Chondrocyte (in vitro differentiated cells): ENCODE measurements at regions not wholly inside any gene's neighbourhood (a gene's known extent, or its start where the extent isn't known, plus 50 kb on each side); places are given as distances from the start of the nearest gene placed in this dataset.

Source experiments
- DNase-seq: peaks from one replicate; pipeline ENCODE4 v3.0.0; 2021; ENCODE audit warnings: mixed read lengths, low spot score
- H3K27ac Mint-ChIP-seq: one replicate; pipeline ENCODE4 v1.8.0; 2021; ENCODE audit warnings: mild to moderate bottlenecking, moderate library complexity, mixed read lengths; ENCODE audit not compliant: unreplicated experiment
- H3K27me3 Mint-ChIP-seq: 2 replicates; pipeline ENCODE4 v1.8.0; 2021; ENCODE audit warnings: low read depth, mixed read lengths
- H3K36me3 Mint-ChIP-seq: 2 replicates; pipeline ENCODE4 v1.8.0; 2021; ENCODE audit warnings: low read depth, mixed read lengths
- H3K4me1 Mint-ChIP-seq: 2 replicates; pipeline ENCODE4 v1.8.0; 2021; ENCODE audit warnings: low read depth, mild to moderate bottlenecking, mixed read lengths
- H3K4me3 Mint-ChIP-seq: one replicate; pipeline ENCODE4 v1.8.0; 2021; ENCODE audit warnings: mild to moderate bottlenecking, moderate library complexity, mixed read lengths; ENCODE audit not compliant: unreplicated experiment
- H3K9me3 Mint-ChIP-seq: 2 replicates; pipeline ENCODE4 v1.8.0; 2021; ENCODE audit warnings: low read depth, mixed read lengths
- CTCF ChIP-seq: fragments of 200-600 bp; sonication (generic); IDR thresholded peaks from 2 replicates; pipeline ENCODE4 v1.5.0; 2021; ENCODE audit warnings: antibody characterized with exemption, mild to moderate bottlenecking, moderate library complexity

DNA sequence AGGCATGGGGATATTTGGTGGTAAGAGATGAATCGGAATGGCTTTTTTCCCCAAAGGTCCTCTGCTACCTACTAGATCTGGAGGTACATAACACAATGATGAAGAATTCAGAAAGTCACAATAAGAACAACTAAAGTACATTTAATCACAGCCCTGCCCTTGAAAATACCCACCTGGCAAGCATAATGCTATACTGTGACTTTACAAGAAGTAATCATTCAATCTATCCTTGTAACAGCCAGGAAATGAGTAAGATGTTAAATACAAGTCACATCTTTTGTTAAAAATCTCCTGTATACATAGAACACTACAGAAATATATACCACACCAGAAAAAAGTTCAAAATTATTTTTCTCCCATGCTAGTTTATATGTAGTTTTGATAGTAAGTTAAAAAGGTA, 108.3 kb upstream of the ABCB5 start:
- Mint-ChIP-seq H3K36me3 (no peaks in the 10 kb centered on the region), H3K4me3 (no peak overlapping the region), H3K9me3 (no peaks in the 10 kb centered on the region), H3K4me1 (no peaks in the 10 kb centered on the region), H3K27ac (no peak overlapping the region), H3K27me3 (peaks cover 18% of the 10 kb centered on the region)
- TF ChIP-seq CTCF: no peak
- no peak for DNase-seq

- TF ChIP-seq CTCF: no peak
- H3K27me3 Mint-ChIP-seq: peaks cover 18% of the 10 kb centered on the region
- no peak overlapping the region for H3K4me3 Mint-ChIP-seq
- no peaks in the 10 kb centered on the region for H3K4me1 Mint-ChIP-seq
- no peak for DNase-seq
- H3K9me3 Mint-ChIP-seq: no peaks in the 10 kb centered on the region
- no peaks in the 10 kb centered on the region for H3K36me3 Mint-ChIP-seq
- no peak overlapping the region for H3K27ac Mint-ChIP-seq
Measured at GRCh38 chr7:20508109-20508508, 107.4 kb upstream of the ABCB5 start.

- peaks cover 4% of the 10 kb centered on the region for H3K4me1 Mint-ChIP-seq
- peaks cover 18% of the 10 kb centered on the region for H3K27me3 Mint-ChIP-seq
- no peaks in the 10 kb centered on the region for H3K9me3 Mint-ChIP-seq
- H3K36me3 Mint-ChIP-seq: no peaks in the 10 kb centered on the region
- no peak overlapping the region for H3K27ac Mint-ChIP-seq
- DNase-seq: no peak
- H3K4me3 Mint-ChIP-seq: no peak overlapping the region
- TF ChIP-seq CTCF: no peak
Measured at GRCh38 chr7:20509892-20510572, 105.4 kb upstream of the ABCB5 start.

GRCh38 chr7:20510573-20510900, 104.9 kb upstream of the ABCB5 start:
- TF ChIP-seq CTCF: no peak
- Mint-ChIP-seq H3K27ac (no peak overlapping the region), H3K9me3 (no peaks in the 10 kb centered on the region), H3K4me1 (peaks cover 4% of the 10 kb centered on the region), H3K27me3 (peaks cover 18% of the 10 kb centered on the region), H3K4me3 (no peak overlapping the region), H3K36me3 (no peaks in the 10 kb centered on the region)
- no peak for DNase-seq

GRCh38 chr7:20513341-20513740, 102.1 kb upstream of the ABCB5 start:
- no peak overlapping the region for H3K4me3 Mint-ChIP-seq
- H3K4me1 Mint-ChIP-seq: peaks cover 4% of the 10 kb centered on the region
- H3K9me3 Mint-ChIP-seq: no peaks in the 10 kb centered on the region
- peaks cover 7% of the 10 kb centered on the region for H3K27me3 Mint-ChIP-seq
- no peak for DNase-seq
- H3K27ac Mint-ChIP-seq: no peak overlapping the region
- H3K36me3 Mint-ChIP-seq: no peaks in the 10 kb centered on the region
- no peak for TF ChIP-seq CTCF
